PC-9 (cell line): ENCODE measurements at regions not wholly inside any gene's neighbourhood (a gene's known extent, or its start where the extent isn't known, plus 50 kb on each side); places are given as distances from the start of the nearest gene placed in this dataset.

ENCODE experiments used
- EZH2 ChIP-seq: fragments of 200-600 bp; sonication (generic); IDR thresholded peaks from 2 replicates; pipeline ENCODE4 v1.8.0; 2017; ENCODE audit warnings: antibody characterized with exemption, low read depth
- TF ChIP-seq, protein P1 (sequence below): fragments of 200-600 bp; sonication (generic); conservative IDR thresholded peaks from 2 replicates; pipeline ENCODE4 v1.6.1; 2017; ENCODE audit warnings: mixed run types, antibody characterized with exemption, mild to moderate bottlenecking, moderate library complexity

GRCh38 chr14:78018283-78018682 is 151.9 kb upstream of the NRXN3 start:
- TF ChIP-seq, protein P1, sequence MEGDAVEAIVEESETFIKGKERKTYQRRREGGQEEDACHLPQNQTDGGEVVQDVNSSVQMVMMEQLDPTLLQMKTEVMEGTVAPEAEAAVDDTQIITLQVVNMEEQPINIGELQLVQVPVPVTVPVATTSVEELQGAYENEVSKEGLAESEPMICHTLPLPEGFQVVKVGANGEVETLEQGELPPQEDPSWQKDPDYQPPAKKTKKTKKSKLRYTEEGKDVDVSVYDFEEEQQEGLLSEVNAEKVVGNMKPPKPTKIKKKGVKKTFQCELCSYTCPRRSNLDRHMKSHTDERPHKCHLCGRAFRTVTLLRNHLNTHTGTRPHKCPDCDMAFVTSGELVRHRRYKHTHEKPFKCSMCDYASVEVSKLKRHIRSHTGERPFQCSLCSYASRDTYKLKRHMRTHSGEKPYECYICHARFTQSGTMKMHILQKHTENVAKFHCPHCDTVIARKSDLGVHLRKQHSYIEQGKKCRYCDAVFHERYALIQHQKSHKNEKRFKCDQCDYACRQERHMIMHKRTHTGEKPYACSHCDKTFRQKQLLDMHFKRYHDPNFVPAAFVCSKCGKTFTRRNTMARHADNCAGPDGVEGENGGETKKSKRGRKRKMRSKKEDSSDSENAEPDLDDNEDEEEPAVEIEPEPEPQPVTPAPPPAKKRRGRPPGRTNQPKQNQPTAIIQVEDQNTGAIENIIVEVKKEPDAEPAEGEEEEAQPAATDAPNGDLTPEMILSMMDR: no peak
- TF ChIP-seq EZH2: no peak
